NCI-H82 treated with DMSO at 0.1 percent for 48 hours (cell line): ENCODE measurements at regions not wholly inside any gene's neighbourhood (a gene's known extent, or its start where the extent isn't known, plus 50 kb on each side); places are given as distances from the start of the nearest gene placed in this dataset.
"Not testable (repeated sequence)": the region's sequence is repeated elsewhere in the genome, so short reads cannot be mapped to it uniquely, and the experiment has no call there.

Experiments
- DNase-seq: peaks from one replicate; lab custom pipeline; 2025; ENCODE audit not compliant: unreplicated experiment; lab: John Stamatoyannopoulos, UW

GRCh38 chr15:38797506-38797905, 232.9 kb upstream of the RASGRP1 start:
- not testable (repeated sequence) for DNase-seq

GRCh38 chr15:38799202-38799601, 234.6 kb upstream of the RASGRP1 start:
- not testable (repeated sequence) for DNase-seq

GRCh38 chr15:38809621-38810020, 245.0 kb upstream of the RASGRP1 start:
- no peak for DNase-seq

- DNase-seq, result no peak
These were observed 246.1 kb upstream of the RASGRP1 start for GRCh38 chr15:38810686-38811085.

DNA sequence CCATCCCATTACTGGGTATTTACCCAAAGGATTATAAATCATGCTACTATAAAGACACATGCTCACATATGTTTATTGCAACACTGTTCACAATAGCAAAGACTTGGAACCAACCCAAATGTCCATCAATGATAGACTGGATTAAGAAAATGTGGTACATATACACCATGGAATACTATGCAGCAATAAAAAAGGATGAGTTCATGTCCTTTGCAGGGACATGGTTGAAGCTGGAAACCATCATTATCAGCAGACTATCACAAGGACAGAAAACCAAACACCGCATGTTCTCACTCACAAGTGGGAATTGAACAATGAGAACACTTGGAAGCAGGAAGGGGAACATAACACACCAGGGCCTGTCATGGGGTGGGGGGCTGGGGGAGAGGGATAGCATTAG, 249.6 kb upstream of the RASGRP1 start:
- not testable (repeated sequence) for DNase-seq

- DNase-seq, result no peak
These were observed 250.3 kb upstream of the RASGRP1 start for GRCh38 chr15:38814891-38815290.

GRCh38 chr15:38817427-38818156, 253.0 kb upstream of the RASGRP1 start:
- DNase-seq, result peak; percentile 12

DNA sequence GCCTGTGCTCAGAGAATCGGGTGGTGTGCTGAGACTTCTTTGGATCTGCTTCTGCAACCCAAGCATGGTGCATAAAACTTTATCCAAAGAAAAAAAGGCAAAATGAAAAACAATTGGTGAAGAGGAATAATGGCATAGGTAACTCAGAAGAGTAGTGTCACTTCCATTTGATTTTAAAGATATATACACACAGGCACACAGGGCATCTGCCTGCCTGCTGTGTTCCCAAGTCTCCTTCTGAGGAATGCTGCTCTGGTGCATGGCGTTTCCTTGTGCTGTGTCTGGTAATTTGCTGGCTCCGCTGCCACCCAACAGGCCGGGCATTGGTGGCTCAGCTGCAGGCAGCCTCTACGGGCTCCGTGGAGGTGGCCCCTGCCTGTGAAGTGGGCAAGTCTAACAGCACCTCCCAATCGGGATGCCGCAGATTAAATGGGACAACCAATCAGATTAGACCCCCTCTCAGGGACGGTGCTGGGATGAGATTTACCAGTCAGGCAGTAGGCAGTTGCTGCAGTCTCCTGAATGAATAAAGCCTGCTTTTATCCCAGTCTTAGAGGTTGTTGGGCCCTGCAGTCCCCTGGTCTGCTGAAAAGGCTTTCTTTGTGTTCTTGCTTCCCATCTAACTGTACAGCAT, 253.7 kb upstream of the RASGRP1 start:
- no peak for DNase-seq

DNA sequence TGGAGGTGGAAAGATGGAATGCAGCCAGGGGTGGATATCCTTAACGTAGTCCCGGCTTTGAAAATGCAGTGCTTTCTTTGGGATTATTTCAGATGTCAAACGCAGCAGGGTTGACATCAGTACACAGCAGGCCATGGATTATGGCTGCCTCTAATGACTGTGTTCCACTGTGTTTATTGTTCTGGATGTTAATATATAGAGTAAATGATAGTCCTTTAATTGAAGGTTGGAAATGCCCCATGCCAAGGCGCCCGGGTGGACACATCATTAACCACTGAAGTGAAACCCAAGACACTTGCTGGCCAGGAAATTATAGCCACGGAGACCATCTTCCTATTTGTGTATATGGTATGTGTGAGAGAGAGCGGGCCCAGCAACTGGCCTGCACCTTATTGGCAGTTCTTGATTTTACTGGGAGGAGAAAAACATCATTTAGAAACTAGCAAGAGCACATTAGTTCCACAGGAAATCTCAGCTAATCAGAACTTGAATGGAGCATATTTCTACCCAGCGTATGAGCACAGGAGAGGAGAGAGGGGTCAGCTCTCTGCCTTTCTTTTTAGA, 254.9 kb upstream of the RASGRP1 start:
- no peak for DNase-seq

GRCh38 chr15:38823263-38823662, 258.6 kb upstream of the RASGRP1 start:
- DNase-seq, result no peak

DNA sequence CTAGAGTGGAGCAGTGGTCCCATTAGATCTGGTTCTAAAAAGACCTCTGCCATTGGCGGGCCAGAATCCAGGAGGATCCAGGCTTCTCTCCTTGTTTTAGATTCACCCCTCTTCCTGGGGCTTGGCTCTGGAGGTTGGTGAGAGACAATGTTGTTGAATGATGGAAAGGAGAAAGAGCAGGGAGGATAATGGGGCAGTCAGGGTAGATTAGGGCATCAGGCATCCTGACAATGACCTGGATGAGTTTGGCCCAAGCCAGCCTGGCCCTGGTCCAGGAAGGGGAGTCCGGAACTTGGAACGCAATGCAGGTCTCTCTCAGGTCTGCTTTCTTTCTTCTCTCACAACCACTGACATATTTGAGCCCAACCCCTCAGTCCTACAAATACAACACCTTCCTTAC, 260.1 kb upstream of the RASGRP1 start:
- DNase-seq, result no peak

DNA sequence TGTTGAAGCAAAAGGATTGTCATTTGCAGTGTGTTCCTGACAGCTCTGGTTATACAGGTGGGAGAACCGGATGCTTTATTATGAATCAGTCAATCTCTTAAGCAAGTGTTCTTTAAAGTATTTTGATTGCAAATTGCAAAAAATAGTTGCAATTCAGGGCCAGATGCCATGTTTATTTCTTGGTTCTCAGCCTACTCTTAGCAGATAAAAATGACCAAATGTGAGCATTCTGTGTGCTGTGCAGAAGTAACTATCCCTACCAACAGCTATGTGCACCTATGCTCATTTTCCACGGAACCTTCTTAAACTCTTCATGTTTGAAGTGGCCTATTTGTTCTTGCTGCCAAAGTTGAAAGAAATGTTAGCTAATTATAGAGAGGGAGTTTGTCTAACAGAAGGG, 262.3 kb upstream of the RASGRP1 start:
- no peak for DNase-seq

- no peak for DNase-seq
These were observed 263.5 kb upstream of the RASGRP1 start for GRCh38 chr15:38828031-38828532.

- no peak for DNase-seq
These were observed 264.5 kb upstream of the RASGRP1 start for GRCh38 chr15:38829086-38829485.

DNA sequence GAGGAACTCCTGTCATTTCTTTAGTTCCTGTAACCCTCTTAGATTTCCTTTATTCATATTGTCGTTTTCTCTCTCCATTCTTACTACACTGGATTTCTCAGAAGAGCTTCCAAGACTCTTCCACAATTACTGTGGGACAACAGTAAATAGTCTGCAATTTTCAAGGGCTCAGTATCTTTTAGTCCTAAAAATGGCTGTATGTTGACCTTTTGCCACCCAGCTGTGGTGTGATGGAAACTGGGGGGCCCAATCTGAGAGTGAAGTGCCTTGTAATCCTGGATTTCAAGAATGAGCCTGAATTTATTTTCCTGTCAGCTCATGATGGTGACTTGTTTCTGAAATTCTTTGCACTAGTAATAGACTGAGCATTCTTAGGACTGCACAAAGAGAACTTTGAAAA, 277.6 kb upstream of the RASGRP1 start:
- DNase-seq, result no peak

DNA sequence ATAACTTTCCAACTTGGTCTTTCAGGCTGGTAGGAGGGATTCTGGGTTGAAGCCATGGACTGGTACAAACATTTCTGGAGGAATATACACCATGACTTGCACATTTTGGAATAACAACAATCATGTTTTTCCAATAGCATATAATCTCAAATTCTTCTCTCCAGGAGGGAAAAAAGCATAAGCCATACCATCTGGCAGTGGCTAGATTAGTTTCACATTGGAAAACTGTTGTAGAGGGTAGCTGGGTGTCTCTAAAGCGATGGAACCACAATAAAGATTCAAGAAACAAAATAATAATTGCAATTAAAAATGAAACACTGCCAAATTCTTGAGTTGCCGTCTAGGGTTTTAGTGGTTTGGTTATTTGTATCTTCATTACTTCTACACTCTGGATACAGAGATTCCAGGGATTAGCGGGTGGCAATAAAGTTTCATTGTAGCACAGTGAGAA, 278.5 kb upstream of the RASGRP1 start:
- DNase-seq, result no peak

- DNase-seq, result no peak
These were observed 279.3 kb upstream of the RASGRP1 start for GRCh38 chr15:38843736-38844590.

GRCh38 chr15:38844736-38845135, 280.1 kb upstream of the RASGRP1 start:
- no peak for DNase-seq

- DNase-seq, result no peak
These were observed 281.7 kb upstream of the RASGRP1 start for GRCh38 chr15:38846346-38846745.

GRCh38 chr15:38847666-38848065, 283.1 kb upstream of the RASGRP1 start:
- no peak for DNase-seq

GRCh38 chr15:38849046-38849445, 284.4 kb upstream of the RASGRP1 start:
- DNase-seq, result no peak
